RCC 7860 (cell line): ENCODE measurements at regions not wholly inside any gene's neighbourhood (a gene's known extent, or its start where the extent isn't known, plus 50 kb on each side); places are given as distances from the start of the nearest gene placed in this dataset.
"Not testable (repeated sequence)": the region's sequence is repeated elsewhere in the genome, so short reads cannot be mapped to it uniquely, and the experiment has no call there.

Experiments
- DNase-seq: peaks from one replicate; pipeline ENCODE4 v3.0.0-alpha.2; 2015; ENCODE audit warnings: low spot score
- FAIRE-seq: peaks from 2 replicates; lab custom pipeline; 2012; peaks lifted over from hg19 to GRCh38; lab: Jason Lieb, UNC

- no peak for FAIRE-seq
Measured at GRCh38 chr19:13665125-13665905, 99.0 kb upstream of the MRI1 start.

GRCh38 chr19:13652810-13653590, 111.3 kb upstream of the MRI1 start:
- DNase-seq (no peak), FAIRE-seq (no peak)

More at GRCh38 chr19:13665125-13665905, 99.0 kb upstream of the MRI1 start:
- DNase-seq = no peak

GRCh38 chr19:13646758-13647157, 117.6 kb upstream of the MRI1 start:
- no peak for FAIRE-seq

GRCh38 chr19:13644645-13645044, 119.7 kb upstream of the MRI1 start:
- no peak for DNase-seq
- FAIRE-seq = no peak

More at GRCh38 chr19:13646758-13647157, 117.6 kb upstream of the MRI1 start:
- no peak for DNase-seq

GRCh38 chr19:13640611-13641010, 123.7 kb upstream of the MRI1 start:
- DNase-seq (no peak), FAIRE-seq (no peak)

GRCh38 chr19:13639342-13639929, 124.9 kb upstream of the MRI1 start:
- no peak for FAIRE-seq

GRCh38 chr19:13637664-13638063, 126.7 kb upstream of the MRI1 start:
- FAIRE-seq (no peak), DNase-seq (peak; percentile 33)

More at GRCh38 chr19:13639342-13639929, 124.9 kb upstream of the MRI1 start:
- DNase-seq = no peak

- FAIRE-seq = no peak
- DNase-seq = no peak
Measured at GRCh38 chr19:13634658-13635057, 128.4 kb upstream of the CACNA1A start.

GRCh38 chr19:13633522-13633922, 127.2 kb upstream of the CACNA1A start:
- FAIRE-seq (no peak), DNase-seq (no peak)

- DNase-seq = peak; percentile 51
- FAIRE-seq = peak; percentile 82
Measured at GRCh38 chr19:13633109-13633508, 126.8 kb upstream of the CACNA1A start.

GRCh38 chr19:13632164-13632563, 125.9 kb upstream of the CACNA1A start:
- DNase-seq, FAIRE-seq: not testable (repeated sequence)

- FAIRE-seq (no peak), DNase-seq (peak; percentile 33)
Measured at GRCh38 chr19:13629687-13630357, 123.5 kb upstream of the CACNA1A start.

GRCh38 chr19:13627531-13627930, 121.3 kb upstream of the CACNA1A start:
- FAIRE-seq (no peak), DNase-seq (no peak)

- DNase-seq (no peak), FAIRE-seq (no peak)
Measured at GRCh38 chr19:13623716-13624710, 117.7 kb upstream of the CACNA1A start.

- FAIRE-seq = no peak
Measured at GRCh38 chr19:13622766-13623715, 116.8 kb upstream of the CACNA1A start.

GRCh38 chr19:13621413-13621812, 115.1 kb upstream of the CACNA1A start:
- FAIRE-seq (peak; percentile 99), DNase-seq (peak; percentile 99)

More at GRCh38 chr19:13622766-13623715, 116.8 kb upstream of the CACNA1A start:
- no peak for DNase-seq

GRCh38 chr19:13619203-13619632, 112.9 kb upstream of the CACNA1A start:
- DNase-seq = peak; percentile 25
- no peak for FAIRE-seq

GRCh38 chr19:13615890-13616289, 109.6 kb upstream of the CACNA1A start:
- FAIRE-seq (no peak), DNase-seq (no peak)
